ENCODE measurements at regions not wholly inside any gene's neighbourhood (a gene's known extent, or its start where the extent isn't known, plus 50 kb on each side); places are given as distances from the start of the nearest gene placed in this dataset.

- no peak for DNase-seq
Measured at GRCh38 chr7:98463837-98464557, 63.1 kb upstream of the BAIAP2L1 start.

DNA sequence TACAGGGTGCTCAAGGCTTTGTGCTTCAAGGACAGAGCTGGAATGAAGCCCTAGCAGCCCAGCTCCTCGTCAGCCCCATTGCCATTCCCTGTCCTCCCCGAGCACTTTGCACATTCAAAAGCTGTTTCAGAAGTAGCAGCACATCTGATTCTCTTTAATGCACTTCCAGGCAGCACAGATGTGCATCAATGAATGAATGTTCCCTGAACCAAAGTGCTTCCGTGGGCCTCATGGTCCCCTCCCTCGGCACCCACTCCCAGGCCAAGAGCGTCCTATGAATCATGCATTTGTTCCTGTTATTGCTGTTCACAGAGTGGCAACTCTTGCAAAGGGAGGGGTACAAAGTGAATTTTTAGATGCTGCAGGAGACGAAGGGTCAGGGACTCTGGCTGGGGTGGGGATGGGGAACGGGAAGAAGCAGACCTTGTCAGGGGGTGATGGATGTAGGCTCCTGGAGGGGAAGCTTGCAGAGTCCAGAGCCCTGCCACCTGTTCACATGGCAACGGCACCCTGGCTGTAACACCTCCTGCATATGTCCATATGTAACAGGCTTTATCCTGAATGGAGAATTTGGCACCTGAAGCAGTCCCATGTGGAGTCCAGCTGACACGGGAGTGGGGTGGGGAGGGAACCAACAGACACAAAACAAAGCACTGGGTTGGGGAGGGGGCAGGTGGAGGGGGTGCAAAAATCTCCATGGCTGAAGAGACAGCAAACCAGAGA, 62.2 kb upstream of the BAIAP2L1 start:
- no peak for DNase-seq

DNA sequence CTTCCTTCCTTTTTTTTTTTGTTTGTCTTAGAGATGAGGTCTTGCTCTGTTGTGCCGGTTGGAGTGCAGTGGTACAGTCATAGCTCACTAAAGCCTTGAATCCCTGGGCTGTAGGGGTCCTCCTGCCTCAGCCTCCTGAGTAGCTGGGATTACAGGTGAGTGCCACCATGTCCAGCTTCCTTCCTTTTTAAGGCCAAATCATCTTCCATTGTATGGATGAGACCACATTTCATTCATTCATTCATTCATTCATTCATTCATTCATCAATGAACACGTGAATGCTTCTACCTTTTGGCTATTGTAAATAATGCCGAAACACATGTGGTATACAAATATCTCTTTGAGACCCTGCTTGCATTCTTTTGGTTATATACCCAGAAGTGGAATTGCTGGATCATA, 60.0 kb upstream of the BAIAP2L1 start:
- no peak for DNase-seq

DNA sequence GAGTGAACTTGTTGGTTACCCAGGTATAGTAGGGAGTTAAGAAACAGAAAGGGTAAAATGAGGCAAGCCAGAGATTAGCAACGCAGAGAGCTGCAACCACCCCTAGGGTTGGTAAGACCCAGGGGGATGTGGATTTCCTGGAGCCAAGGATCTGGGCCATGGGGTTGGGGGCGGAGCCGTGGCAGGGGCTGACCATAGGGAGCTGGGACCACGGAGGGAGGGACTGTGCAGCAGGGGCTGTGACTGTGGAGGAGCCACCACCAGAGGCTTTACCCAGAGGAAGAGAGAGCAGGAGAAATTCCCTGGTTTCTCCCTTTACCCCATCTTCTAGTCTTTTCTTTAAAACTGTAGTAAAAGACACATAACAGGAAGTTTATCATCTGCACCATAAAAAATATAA, 58.6 kb upstream of the BAIAP2L1 start:
- no peak for DNase-seq

DNA sequence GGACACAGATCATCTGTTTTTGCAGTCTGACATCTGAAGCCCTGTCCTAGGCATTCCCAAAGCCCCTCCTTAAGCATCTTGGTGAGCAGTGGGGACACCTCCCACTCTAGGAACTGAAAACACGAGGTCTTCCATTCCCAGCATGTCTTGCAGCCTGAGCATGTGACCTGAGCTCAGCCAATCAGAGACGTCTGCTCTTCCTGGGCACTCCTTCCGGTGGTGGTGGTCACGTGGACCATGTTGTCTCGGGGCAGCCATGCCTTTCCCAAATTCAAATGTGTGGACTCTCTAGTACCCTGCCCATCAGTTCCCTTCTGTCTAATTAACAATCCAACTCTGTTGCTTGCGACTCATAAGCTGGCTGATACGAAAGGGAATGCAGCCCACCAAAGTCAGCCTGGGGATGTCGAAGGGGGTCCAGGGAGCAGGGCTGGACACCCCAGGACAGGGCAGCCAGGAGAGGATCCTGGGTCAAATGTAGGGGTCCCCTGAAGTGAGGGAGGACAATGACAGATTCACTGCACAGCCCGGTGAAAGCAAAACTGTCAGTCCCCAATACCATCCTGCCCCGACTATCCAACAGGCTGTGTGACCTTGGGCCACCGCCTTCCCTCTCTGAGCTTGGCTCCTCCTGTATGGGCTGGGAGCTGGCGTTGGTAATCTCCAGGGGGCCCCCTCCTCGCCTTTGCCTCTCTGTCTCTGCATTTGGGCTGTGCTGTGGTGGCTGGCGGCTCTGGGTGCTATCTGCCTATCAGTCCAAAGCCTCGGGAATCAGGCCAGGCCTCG, 57.4 kb upstream of the BAIAP2L1 start:
- DNase-seq: no peak

DNA sequence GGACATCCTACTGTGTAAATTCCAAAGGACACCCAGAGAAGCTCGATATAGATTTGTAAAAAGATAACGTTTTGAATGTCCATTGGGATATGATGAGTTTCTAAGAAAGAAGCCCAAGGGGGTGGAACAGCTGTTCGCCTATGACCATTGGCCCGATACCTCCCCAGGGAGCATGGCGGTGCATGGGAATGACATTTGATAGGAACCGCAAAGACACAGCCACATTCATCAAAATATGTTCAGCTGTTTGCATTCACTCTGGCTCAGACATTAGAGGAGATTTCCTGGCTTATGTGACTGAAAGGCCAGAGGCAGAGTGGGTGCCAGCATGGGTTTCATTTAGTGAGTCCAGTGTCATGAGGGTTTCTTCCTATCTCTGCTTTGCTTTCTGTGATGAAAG, 56.0 kb upstream of the BAIAP2L1 start:
- no peak for DNase-seq

DNA sequence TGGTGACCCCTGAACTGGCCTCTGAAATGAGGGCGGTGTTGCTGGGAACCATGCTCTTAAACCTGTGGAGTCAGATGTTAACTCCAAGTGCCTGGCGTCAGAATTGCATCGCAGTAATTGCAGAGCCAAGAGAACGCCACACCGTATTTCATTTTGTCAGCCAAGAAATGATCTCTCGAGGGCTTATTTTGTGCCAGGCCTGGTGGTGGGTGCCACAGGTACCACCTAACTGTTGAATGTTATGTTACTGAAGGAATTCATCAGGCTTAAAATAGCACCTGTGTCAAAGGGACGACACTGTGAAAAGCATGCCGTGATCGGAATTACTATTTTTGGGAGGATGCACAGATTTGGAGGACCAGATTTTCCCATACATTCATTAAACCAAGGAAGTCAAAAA, 51.9 kb upstream of the BAIAP2L1 start:
- no peak for DNase-seq

All from NCI-H748 treated with DMSO at 0.1 percent for 48 hours (cell line).